NCI-H748 (cell line): ENCODE measurements at regions not wholly inside any gene's neighbourhood (a gene's known extent, or its start where the extent isn't known, plus 50 kb on each side); places are given as distances from the start of the nearest gene placed in this dataset.

Experiments used
- DNase-seq: peaks from one replicate; lab custom pipeline; 2025; ENCODE audit not compliant: unreplicated experiment; lab: John Stamatoyannopoulos, UW

GRCh38 chr6:145178391-145178790 lies 556.9 kb downstream of the EPM2A start:
- no peak for DNase-seq

- no peak for DNase-seq
These were observed 547.7 kb downstream of the EPM2A start for GRCh38 chr6:145187491-145188206.

- peak; percentile 87 for DNase-seq
These were observed 545.5 kb downstream of the EPM2A start for GRCh38 chr6:145189836-145190235.

GRCh38 chr6:145194389-145194788 lies 540.9 kb downstream of the EPM2A start:
- no peak for DNase-seq

- peak; percentile 79 for DNase-seq
These were observed 535.4 kb downstream of the EPM2A start for GRCh38 chr6:145199961-145200360.

GRCh38 chr6:145204301-145204700 lies 531.0 kb downstream of the EPM2A start:
- no peak for DNase-seq

- no peak for DNase-seq
These were observed 528.9 kb downstream of the EPM2A start for GRCh38 chr6:145206247-145206907.

- DNase-seq = no peak
These were observed 526.8 kb downstream of the EPM2A start for GRCh38 chr6:145208474-145208873.

GRCh38 chr6:145209272-145209671 lies 526.0 kb downstream of the EPM2A start:
- no peak for DNase-seq

GRCh38 chr6:145212813-145213212 lies 522.5 kb downstream of the EPM2A start:
- DNase-seq = no peak

- DNase-seq = no peak
These were observed 521.7 kb downstream of the EPM2A start for GRCh38 chr6:145213614-145214013.

GRCh38 chr6:145214570-145214969 lies 520.8 kb downstream of the EPM2A start:
- peak; percentile 62 for DNase-seq

GRCh38 chr6:145224450-145224849 lies 510.9 kb downstream of the EPM2A start:
- no peak for DNase-seq

GRCh38 chr6:145225500-145225899 lies 509.8 kb downstream of the EPM2A start:
- DNase-seq = no peak

GRCh38 chr6:145227593-145227992 lies 507.7 kb downstream of the EPM2A start:
- DNase-seq = no peak

- DNase-seq = no peak
These were observed 506.2 kb downstream of the EPM2A start for GRCh38 chr6:145228962-145229582.

- DNase-seq = no peak
These were observed 501.4 kb downstream of the EPM2A start for GRCh38 chr6:145233955-145234354.

GRCh38 chr6:145235207-145235606 lies 500.1 kb downstream of the EPM2A start:
- no peak for DNase-seq

- DNase-seq = no peak
These were observed 496.5 kb downstream of the EPM2A start for GRCh38 chr6:145238787-145239186.

- no peak for DNase-seq
These were observed 494.3 kb downstream of the EPM2A start for GRCh38 chr6:145241039-145241438.

GRCh38 chr6:145241721-145242120 lies 493.6 kb downstream of the EPM2A start:
- DNase-seq = no peak
